ENCODE measurements at regions not wholly inside any gene's neighbourhood (a gene's known extent, or its start where the extent isn't known, plus 50 kb on each side); places are given as distances from the start of the nearest gene placed in this dataset.
"Not testable (repeated sequence)": the region's sequence is repeated elsewhere in the genome, so short reads cannot be mapped to it uniquely, and the experiment has no call there.

- WGBS, 2 donors: 31 to 40% methylated on average over 2 of the region's 2 CpGs
- Histone ChIP-seq H3K36me3 (no peaks in the 10 kb centered on the region), H3K4me3 (replicated peaks in 1 of 3) (no peak overlapping the region), H3K4me1 (no peaks in the 10 kb centered on the region), H3K27me3 (no peaks in the 10 kb centered on the region), H3K9me3 (no peaks in the 10 kb centered on the region), H3K27ac (no peak overlapping the region)
- no peak for DNase-seq
- TF ChIP-seq CTCF (IDR thresholded peaks at IDR 0.05) (no peak), POLR2A (IDR thresholded peaks at IDR 0.05) (no peak)
- intact Hi-C loops (cut with DNase I): no loop called here
These were observed 605.8 kb upstream of the GOT2 start for GRCh38 chr16:59339871-59340270.

GRCh38 chr16:59336136-59336695 lies 602.1 kb upstream of the GOT2 start:
- no peaks in the 10 kb centered on the region for H3K9me3 ChIP-seq
- intact Hi-C loops (cut with DNase I): no loop called here
- 69 to 80% methylated on average over 3 of the region's 3 CpGs for WGBS, 2 donors
- no peaks in the 10 kb centered on the region for H3K36me3 ChIP-seq
- TF ChIP-seq POLR2A (IDR thresholded peaks at IDR 0.05): no peak
- TF ChIP-seq CTCF (IDR thresholded peaks at IDR 0.05): no peak
- no peak overlapping the region for H3K4me3 ChIP-seq (replicated peaks in 1 of 3)
- peaks cover 0 to 4% of the 10 kb centered on the region in 2 donors for H3K4me1 ChIP-seq
- H3K27ac ChIP-seq: no peak overlapping the region
- H3K27me3 ChIP-seq: no peaks in the 10 kb centered on the region
- no peak for DNase-seq

- H3K4me1 ChIP-seq; DNase-seq; H3K27ac ChIP-seq; intact Hi-C loops (cut with DNase I); H3K27me3 ChIP-seq; H3K4me3 ChIP-seq (replicated peaks in 1 of 3); H3K36me3 ChIP-seq; H3K9me3 ChIP-seq: not testable (repeated sequence)
- 85 to 86% methylated on average over 3 of the region's 3 CpGs for WGBS, 2 donors
These were observed 597.6 kb upstream of the GOT2 start for GRCh38 chr16:59331708-59332107.

- H3K4me1 ChIP-seq: peaks cover 0 to 4% of the 10 kb centered on the region in 2 donors
- no peaks in the 10 kb centered on the region for H3K9me3 ChIP-seq
- intact Hi-C loops (cut with DNase I): no loop called here
- no peak for DNase-seq
- no peak overlapping the region for H3K27ac ChIP-seq
- TF ChIP-seq POLR2A (IDR thresholded peaks at IDR 0.05): no peak
- no peak for TF ChIP-seq CTCF (IDR thresholded peaks at IDR 0.05)
- 60 to 80% methylated on average over 2 of the region's 2 CpGs for WGBS, 2 donors
- H3K36me3 ChIP-seq: no peaks in the 10 kb centered on the region
- no peak overlapping the region for H3K4me3 ChIP-seq (replicated peaks in 1 of 3)
- H3K27me3 ChIP-seq: no peaks in the 10 kb centered on the region
These were observed 596.0 kb upstream of the GOT2 start for GRCh38 chr16:59330019-59330670.

- H3K27ac ChIP-seq: no peak overlapping the region
- no peak overlapping the region for H3K4me3 ChIP-seq (replicated peaks in 1 of 3)
- TF ChIP-seq CTCF (IDR thresholded peaks at IDR 0.05) (no peak), POLR2A (IDR thresholded peaks at IDR 0.05) (no peak)
- H3K9me3 ChIP-seq: no peaks in the 10 kb centered on the region
- no peaks in the 10 kb centered on the region for H3K36me3 ChIP-seq
- no peaks in the 10 kb centered on the region for H3K27me3 ChIP-seq
- intact Hi-C loops (cut with DNase I): no loop called here
- no peaks in the 10 kb centered on the region for H3K4me1 ChIP-seq
- 82 to 83% methylated on average over 2 of the region's 2 CpGs for WGBS, 2 donors
- no peak for DNase-seq
These were observed 594.8 kb upstream of the GOT2 start for GRCh38 chr16:59328961-59329360.
